Calu3 (cell line): ENCODE measurements at regions not wholly inside any gene's neighbourhood (a gene's known extent, or its start where the extent isn't known, plus 50 kb on each side); places are given as distances from the start of the nearest gene placed in this dataset.
A peak's percentile ranks its signal among the peaks of the same experiment; 100 is the strongest.

ENCODE experiments used
- BruUV-seq: library from RNA; stranded (reverse); fragments of 400-500 nt; replicated peaks from 2 replicates; lab custom pipeline; 2021; lab: Mats Ljungman, UMichigan
- CTCF ChIA-PET: fragments of 300-600 bp; sonication (Branson Sonifier 250); formaldehyde crosslinking; loops from one replicate; lab custom pipeline; 2022; ENCODE audit warnings: antibody characterized with exemption; lab: Charles Lee
- DNase-seq: peaks from one replicate; pipeline ENCODE4 v3.0.0; 2022
- H3K27ac Mint-ChIP-seq: one replicate; pipeline ENCODE4 v1.8.0; 2022; ENCODE audit warnings: mixed read lengths; ENCODE audit not compliant: unreplicated experiment
- H3K27me3 Mint-ChIP-seq: one replicate; pipeline ENCODE4 v1.8.0; 2022; ENCODE audit warnings: mixed read lengths; ENCODE audit not compliant: unreplicated experiment
- H3K36me3 Mint-ChIP-seq: one replicate; pipeline ENCODE4 v1.8.0; 2022; ENCODE audit warnings: mild to moderate bottlenecking, moderate library complexity, mixed read lengths; ENCODE audit not compliant: insufficient read depth, unreplicated experiment
- H3K4me1 Mint-ChIP-seq: one replicate; pipeline ENCODE4 v1.8.0; 2022; ENCODE audit warnings: mild to moderate bottlenecking, low read depth, mixed read lengths; ENCODE audit not compliant: unreplicated experiment
- H3K4me3 Mint-ChIP-seq: one replicate; pipeline ENCODE4 v1.8.0; 2022; ENCODE audit warnings: mild to moderate bottlenecking, low read depth, moderate library complexity, mixed read lengths; ENCODE audit not compliant: unreplicated experiment
- H3K9me3 Mint-ChIP-seq: one replicate; pipeline ENCODE4 v1.8.0; 2022; ENCODE audit warnings: low read depth, mixed read lengths; ENCODE audit not compliant: unreplicated experiment
- intact Hi-C: fragments of 100-400 bp; cut with micrococcal nuclease; formaldehyde crosslinking; loops from one replicate; pipeline ENCODE4 v1.10.0; 2022; ENCODE audit not compliant: unreplicated experiment
- TF ChIP-seq, protein P1 (sequence below): fragments of 200-600 bp; IDR thresholded peaks from one replicate; pipeline ENCODE4 v1.8.0; 2022; ENCODE audit warnings: antibody characterized with exemption; ENCODE audit not compliant: unreplicated experiment

- Mint-ChIP-seq H3K9me3 (peaks cover 3% of the 10 kb centered on the region), H3K4me1 (peaks cover 17% of the 10 kb centered on the region), H3K4me3 (no peak overlapping the region), H3K36me3 (no peaks in the 10 kb centered on the region), H3K27me3 (peaks cover 14% of the 10 kb centered on the region), H3K27ac (no peak overlapping the region)
- TF ChIP-seq, protein P1, sequence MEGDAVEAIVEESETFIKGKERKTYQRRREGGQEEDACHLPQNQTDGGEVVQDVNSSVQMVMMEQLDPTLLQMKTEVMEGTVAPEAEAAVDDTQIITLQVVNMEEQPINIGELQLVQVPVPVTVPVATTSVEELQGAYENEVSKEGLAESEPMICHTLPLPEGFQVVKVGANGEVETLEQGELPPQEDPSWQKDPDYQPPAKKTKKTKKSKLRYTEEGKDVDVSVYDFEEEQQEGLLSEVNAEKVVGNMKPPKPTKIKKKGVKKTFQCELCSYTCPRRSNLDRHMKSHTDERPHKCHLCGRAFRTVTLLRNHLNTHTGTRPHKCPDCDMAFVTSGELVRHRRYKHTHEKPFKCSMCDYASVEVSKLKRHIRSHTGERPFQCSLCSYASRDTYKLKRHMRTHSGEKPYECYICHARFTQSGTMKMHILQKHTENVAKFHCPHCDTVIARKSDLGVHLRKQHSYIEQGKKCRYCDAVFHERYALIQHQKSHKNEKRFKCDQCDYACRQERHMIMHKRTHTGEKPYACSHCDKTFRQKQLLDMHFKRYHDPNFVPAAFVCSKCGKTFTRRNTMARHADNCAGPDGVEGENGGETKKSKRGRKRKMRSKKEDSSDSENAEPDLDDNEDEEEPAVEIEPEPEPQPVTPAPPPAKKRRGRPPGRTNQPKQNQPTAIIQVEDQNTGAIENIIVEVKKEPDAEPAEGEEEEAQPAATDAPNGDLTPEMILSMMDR = no peak
- DNase-seq = no peak
- intact Hi-C loops = no loop called here
- CTCF ChIA-PET = no interaction called here
- no TSS peak for BruUV-seq
Observed at GRCh38 chr3:31050296-31050695, 155.8 kb upstream of the GADL1 start.

GRCh38 chr3:31051226-31051625, 156.8 kb upstream of the GADL1 start:
- DNase-seq = peak; percentile 2
- CTCF ChIA-PET = no interaction called here
- TF ChIP-seq, protein P1 = no peak
- no TSS peak for BruUV-seq
- Mint-ChIP-seq H3K27ac (no peak overlapping the region), H3K4me1 (peaks cover 17% of the 10 kb centered on the region), H3K4me3 (no peak overlapping the region), H3K27me3 (peaks cover 14% of the 10 kb centered on the region), H3K9me3 (peaks cover 3% of the 10 kb centered on the region), H3K36me3 (no peaks in the 10 kb centered on the region)
- intact Hi-C loops = no loop called here

GRCh38 chr3:31053299-31053698, 158.8 kb upstream of the GADL1 start:
- TF ChIP-seq, protein P1 = no peak
- Mint-ChIP-seq H3K9me3 (peaks cover 3% of the 10 kb centered on the region), H3K27me3 (peaks cover 14% of the 10 kb centered on the region), H3K36me3 (no peaks in the 10 kb centered on the region), H3K27ac (no peak overlapping the region), H3K4me3 (no peak overlapping the region), H3K4me1 (peaks cover 10% of the 10 kb centered on the region)
- BruUV-seq = no TSS peak
- CTCF ChIA-PET = interaction anchor here (0.6 kb wide), 1 partner anchor 30 kb away, joined by 3 read pairs; no protein-coding TSS in a partner anchor
- DNase-seq = no peak
- intact Hi-C loops = no loop called here

GRCh38 chr3:31054032-31054431, 159.6 kb upstream of the GADL1 start:
- no peak for DNase-seq
- CTCF ChIA-PET = no interaction called here
- Mint-ChIP-seq H3K4me1 (peaks cover 8% of the 10 kb centered on the region), H3K36me3 (no peaks in the 10 kb centered on the region), H3K9me3 (peaks cover 3% of the 10 kb centered on the region), H3K4me3 (no peak overlapping the region), H3K27ac (no peak overlapping the region), H3K27me3 (peaks cover 14% of the 10 kb centered on the region)
- BruUV-seq = no TSS peak
- TF ChIP-seq, protein P1 = no peak
- intact Hi-C loops = no loop called here
